Fibroblast of skin of scalp (primary cell): ENCODE measurements at regions not wholly inside any gene's neighbourhood (a gene's known extent, or its start where the extent isn't known, plus 50 kb on each side); places are given as distances from the start of the nearest gene placed in this dataset.
"Not testable (repeated sequence)": the region's sequence is repeated elsewhere in the genome, so short reads cannot be mapped to it uniquely, and the experiment has no call there.

Experiments used
- DNase-seq: peaks from one replicate; pipeline ENCODE4 v3.0.0-alpha.2; 2013

- peak; percentile 38 for DNase-seq
Measured at GRCh38 chr3:194867270-194867983, 181.7 kb downstream of the FAM43A start.

GRCh38 chr3:194868831-194869230, 183.1 kb downstream of the FAM43A start:
- no peak for DNase-seq

- peak; percentile 80 for DNase-seq
Measured at GRCh38 chr3:194869482-194870169, 183.9 kb downstream of the FAM43A start.

- DNase-seq = no peak
Measured at GRCh38 chr3:194870394-194871110, 184.9 kb downstream of the FAM43A start.

GRCh38 chr3:194871143-194871863, 185.6 kb downstream of the FAM43A start:
- DNase-seq = peak; percentile 89

- DNase-seq = peak; percentile 72
Measured at GRCh38 chr3:194871864-194872668, 186.4 kb downstream of the FAM43A start.

GRCh38 chr3:194872669-194872977, 186.9 kb downstream of the FAM43A start:
- DNase-seq = peak; percentile 81

- not testable (repeated sequence) for DNase-seq
Measured at GRCh38 chr3:194873474-194873873, 187.8 kb downstream of the FAM43A start.

- no peak for DNase-seq
Measured at GRCh38 chr3:194874206-194874605, 188.5 kb downstream of the FAM43A start.

GRCh38 chr3:194874783-194875182, 189.1 kb downstream of the FAM43A start:
- DNase-seq = no peak

- DNase-seq = peak; percentile 52
Measured at GRCh38 chr3:194875581-194876402, 190.1 kb downstream of the FAM43A start.

GRCh38 chr3:194876403-194877095, 190.9 kb downstream of the FAM43A start:
- no peak for DNase-seq

GRCh38 chr3:194877291-194878119, 191.8 kb downstream of the FAM43A start:
- DNase-seq = no peak

- no peak for DNase-seq
Measured at GRCh38 chr3:194879126-194879877, 193.6 kb downstream of the FAM43A start.

- peak; percentile 46 for DNase-seq
Measured at GRCh38 chr3:194879991-194880939, 194.6 kb downstream of the FAM43A start.

- no peak for DNase-seq
Measured at GRCh38 chr3:194880940-194881925, 195.6 kb downstream of the FAM43A start.
